Kidney epithelial cell (primary cell): ENCODE measurements at regions not wholly inside any gene's neighbourhood (a gene's known extent, or its start where the extent isn't known, plus 50 kb on each side); places are given as distances from the start of the nearest gene placed in this dataset.

Source experiments
- DNase-seq: peaks from one replicate; pipeline ENCODE4 v3.0.0-alpha.2; 2010; ENCODE audit warnings: low read depth
- H3K27me3 ChIP-seq: 2 replicates; pipeline ENCODE4 v1.6.0; 2011; ENCODE audit warnings: low read length; ENCODE audit not compliant: control insufficient read depth, insufficient read depth
- H3K36me3 ChIP-seq: 2 replicates; pipeline ENCODE4 v1.5.1; 2011; ENCODE audit warnings: low read length; ENCODE audit not compliant: control insufficient read depth, insufficient read depth
- H3K4me3 ChIP-seq: 2 replicates; pipeline ENCODE4 v1.5.1; 2011; ENCODE audit warnings: low read depth, mild to moderate bottlenecking, control low read depth, low read length
- CTCF ChIP-seq: IDR thresholded peaks from 2 replicates; pipeline ENCODE4 v1.5.1; 2011; ENCODE audit warnings: mild to moderate bottlenecking, moderate library complexity, low read length, control low read depth, inconsistent platforms; ENCODE audit not compliant: insufficient read depth, poor library complexity, severe bottlenecking

- TF ChIP-seq CTCF = no peak
- H3K4me3 ChIP-seq = no peak overlapping the region
- DNase-seq = no peak
- no peaks in the 10 kb centered on the region for H3K27me3 ChIP-seq
- H3K36me3 ChIP-seq = no peaks in the 10 kb centered on the region
These were observed 159.1 kb upstream of the LEF1 start for GRCh38 chr4:108327642-108328382.

GRCh38 chr4:108325561-108325960, 156.8 kb upstream of the LEF1 start:
- no peaks in the 10 kb centered on the region for H3K27me3 ChIP-seq
- no peak overlapping the region for H3K4me3 ChIP-seq
- DNase-seq = no peak
- TF ChIP-seq CTCF = no peak
- H3K36me3 ChIP-seq = no peaks in the 10 kb centered on the region

GRCh38 chr4:108324450-108324849, 155.7 kb upstream of the LEF1 start:
- DNase-seq = no peak
- H3K27me3 ChIP-seq = no peaks in the 10 kb centered on the region

GRCh38 chr4:108322497-108322896, 153.8 kb upstream of the LEF1 start:
- Histone ChIP-seq H3K4me3 (no peak overlapping the region), H3K36me3 (no peaks in the 10 kb centered on the region), H3K27me3 (no peaks in the 10 kb centered on the region)
- no peak for DNase-seq
- TF ChIP-seq CTCF = no peak

More at GRCh38 chr4:108324450-108324849, 155.7 kb upstream of the LEF1 start:
- no peak for TF ChIP-seq CTCF
- H3K36me3 ChIP-seq = no peaks in the 10 kb centered on the region
- H3K4me3 ChIP-seq = no peak overlapping the region

- Histone ChIP-seq H3K27me3 (no peaks in the 10 kb centered on the region), H3K4me3 (no peak overlapping the region), H3K36me3 (no peaks in the 10 kb centered on the region)
- no peak for TF ChIP-seq CTCF
- DNase-seq = no peak
These were observed 151.3 kb upstream of the LEF1 start for GRCh38 chr4:108320061-108320460.

GRCh38 chr4:108317377-108317776, 148.6 kb upstream of the LEF1 start:
- no peak overlapping the region for H3K4me3 ChIP-seq

More at GRCh38 chr4:108317377-108317776, 148.6 kb upstream of the LEF1 start:
- no peak for DNase-seq
- Histone ChIP-seq H3K36me3 (no peaks in the 10 kb centered on the region), H3K27me3 (no peaks in the 10 kb centered on the region)
- TF ChIP-seq CTCF = no peak
